GM12872 (cell line): ENCODE measurements at regions not wholly inside any gene's neighbourhood (a gene's known extent, or its start where the extent isn't known, plus 50 kb on each side); places are given as distances from the start of the nearest gene placed in this dataset.

Experiments
- TF ChIP-seq, protein P1 (sequence below): IDR thresholded peaks from 3 replicates; pipeline ENCODE4 v1.5.1; 2011; ENCODE audit warnings: low read depth, mild to moderate bottlenecking, low read length, moderate library complexity; ENCODE audit not compliant: insufficient read depth

DNA sequence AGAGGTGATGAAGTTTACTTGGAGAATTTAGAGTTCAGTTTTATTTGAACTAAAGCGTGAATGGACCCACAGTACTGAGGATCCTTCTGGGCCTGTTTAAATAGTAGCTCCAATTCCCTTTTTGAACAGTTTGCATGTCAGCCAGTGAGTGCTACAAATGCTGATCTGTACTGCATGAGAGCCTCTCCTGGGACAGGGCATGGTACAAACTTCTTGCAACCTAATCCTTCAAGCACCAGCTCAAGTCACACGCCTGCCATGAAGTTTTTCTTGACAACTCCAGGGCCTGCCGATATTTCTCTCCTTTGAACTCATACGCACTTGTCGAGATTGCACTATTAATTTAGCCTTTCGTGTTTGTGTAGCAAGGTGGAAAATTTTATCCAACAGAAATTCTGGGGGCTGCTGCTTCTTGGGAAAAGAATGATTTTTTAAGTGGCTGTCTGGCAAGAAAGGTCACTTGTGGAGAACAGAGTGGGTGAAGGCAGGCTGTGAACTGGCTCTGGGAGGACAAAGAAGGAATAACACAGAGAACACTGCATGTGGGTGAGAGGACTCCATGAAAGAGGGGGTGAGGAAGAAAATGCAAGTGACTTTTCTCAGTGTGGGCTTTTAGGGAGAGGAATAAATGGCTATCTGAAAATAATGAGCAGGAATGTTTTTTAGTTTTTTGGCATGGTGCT, 192.5 kb downstream of the NDFIP2 start:
- TF ChIP-seq, protein P1, sequence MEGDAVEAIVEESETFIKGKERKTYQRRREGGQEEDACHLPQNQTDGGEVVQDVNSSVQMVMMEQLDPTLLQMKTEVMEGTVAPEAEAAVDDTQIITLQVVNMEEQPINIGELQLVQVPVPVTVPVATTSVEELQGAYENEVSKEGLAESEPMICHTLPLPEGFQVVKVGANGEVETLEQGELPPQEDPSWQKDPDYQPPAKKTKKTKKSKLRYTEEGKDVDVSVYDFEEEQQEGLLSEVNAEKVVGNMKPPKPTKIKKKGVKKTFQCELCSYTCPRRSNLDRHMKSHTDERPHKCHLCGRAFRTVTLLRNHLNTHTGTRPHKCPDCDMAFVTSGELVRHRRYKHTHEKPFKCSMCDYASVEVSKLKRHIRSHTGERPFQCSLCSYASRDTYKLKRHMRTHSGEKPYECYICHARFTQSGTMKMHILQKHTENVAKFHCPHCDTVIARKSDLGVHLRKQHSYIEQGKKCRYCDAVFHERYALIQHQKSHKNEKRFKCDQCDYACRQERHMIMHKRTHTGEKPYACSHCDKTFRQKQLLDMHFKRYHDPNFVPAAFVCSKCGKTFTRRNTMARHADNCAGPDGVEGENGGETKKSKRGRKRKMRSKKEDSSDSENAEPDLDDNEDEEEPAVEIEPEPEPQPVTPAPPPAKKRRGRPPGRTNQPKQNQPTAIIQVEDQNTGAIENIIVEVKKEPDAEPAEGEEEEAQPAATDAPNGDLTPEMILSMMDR: no peak

DNA sequence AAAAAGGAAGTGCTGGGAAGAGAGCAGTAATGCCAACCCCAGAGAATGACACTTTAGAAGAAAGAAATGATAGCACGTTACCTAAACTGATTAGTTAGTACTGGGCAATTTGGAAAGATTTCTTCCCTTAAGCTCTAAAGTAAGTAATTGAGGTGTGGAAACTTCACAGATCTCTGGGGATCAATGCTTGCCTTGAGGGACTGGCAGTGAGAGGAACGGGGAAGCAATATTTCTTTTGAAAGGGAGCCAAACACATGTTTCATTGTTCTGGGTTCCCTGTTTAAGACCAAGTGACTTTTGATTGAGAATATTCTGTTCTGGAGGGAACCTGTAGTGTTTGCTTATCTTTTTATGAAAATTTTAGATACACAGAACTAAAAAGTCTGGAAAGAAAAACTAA, 190.5 kb downstream of the NDFIP2 start:
- TF ChIP-seq, protein P1: no peak

DNA sequence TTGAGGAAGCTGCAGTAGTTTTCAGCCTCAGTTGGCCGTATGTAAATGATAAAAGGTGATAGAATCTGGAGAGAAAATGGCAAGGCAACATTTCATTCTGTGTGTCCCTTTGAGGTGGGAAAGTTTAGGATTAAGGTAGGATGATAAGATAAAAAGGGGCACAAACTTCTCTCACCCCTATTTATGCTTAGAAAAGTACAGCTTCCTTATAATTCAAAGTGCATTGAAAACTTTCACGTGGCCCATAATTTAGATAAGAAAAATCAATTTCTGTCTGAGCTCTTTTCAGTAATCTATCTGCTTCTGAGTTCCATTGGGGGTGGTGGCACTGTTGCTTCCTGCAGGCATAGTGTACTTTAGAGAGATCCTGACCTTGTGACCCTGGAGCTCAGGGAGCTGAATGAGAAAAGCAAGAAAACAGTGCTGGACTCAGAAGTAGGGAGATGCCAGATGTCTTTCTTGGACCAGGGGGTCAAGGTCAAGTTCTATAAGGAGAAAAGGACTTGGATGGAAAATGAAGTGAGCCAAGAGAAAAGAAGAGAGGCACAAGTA, 187.3 kb downstream of the NDFIP2 start:
- TF ChIP-seq, protein P1: no peak

GRCh38 chr13:79667771-79668170, 186.8 kb downstream of the NDFIP2 start:
- TF ChIP-seq, protein P1: no peak

GRCh38 chr13:79663977-79664636, 183.2 kb downstream of the NDFIP2 start:
- TF ChIP-seq, protein P1: no peak

GRCh38 chr13:79663435-79663834, 182.5 kb downstream of the NDFIP2 start:
- TF ChIP-seq, protein P1: no peak

- TF ChIP-seq, protein P1: no peak
Measured at GRCh38 chr13:79662882-79663281, 181.9 kb downstream of the NDFIP2 start.
